Testis (tissue), 2 donors: ENCODE measurements at regions not wholly inside any gene's neighbourhood (a gene's known extent, or its start where the extent isn't known, plus 50 kb on each side); places are given as distances from the start of the nearest gene placed in this dataset.

ENCODE experiments used
- CTCF ChIP-seq, 3 experiments: fragments of 450-650 bp in 2 of 3; fragments of 200-600 bp in 1 of 3; sonication (generic) in 1 of 3; IDR thresholded peaks; one replicate each; pipeline ENCODE4 v1.5.1; 2016 to 2019; ENCODE audit warnings: antibody characterized with exemption in 3 of 3, mild to moderate bottlenecking in 2 of 3, moderate library complexity in 1 of 3
- POLR2A ChIP-seq: fragments of 450-650 bp; IDR thresholded peaks from one replicate; pipeline ENCODE4 v1.6.1; 2017; ENCODE audit warnings: antibody characterized with exemption, mild to moderate bottlenecking, moderate library complexity

- TF ChIP-seq CTCF (IDR thresholded peaks at IDR 0.05) (no peak), POLR2A (no peak)
Observed at GRCh38 chr14:38127356-38127755, 80.3 kb upstream of the SSTR1 start.
